ENCODE measurements at regions not wholly inside any gene's neighbourhood (a gene's known extent, or its start where the extent isn't known, plus 50 kb on each side); places are given as distances from the start of the nearest gene placed in this dataset.

GRCh38 chr12:60119327-60119726 lies 523.5 kb downstream of the SLC16A7 start:
- no peak for TF ChIP-seq CTCF (IDR thresholded peaks at IDR 0.05; ENCODE audit: low read depth, low read length, missing control alignments)
- H3K4me3 ChIP-seq (replicated peaks; ENCODE audit: low read depth, low read length), result no peak overlapping the region
- no peak for DNase-seq (ENCODE audit: extremely low read depth, low read depth)

- no peak overlapping the region for H3K4me3 ChIP-seq (replicated peaks; ENCODE audit: low read depth, low read length)
- no peak for TF ChIP-seq CTCF (IDR thresholded peaks at IDR 0.05; ENCODE audit: low read depth, low read length, missing control alignments)
- no peak for DNase-seq (ENCODE audit: extremely low read depth, low read depth)
Observed at GRCh38 chr12:60120199-60120598, 524.4 kb downstream of the SLC16A7 start.

GRCh38 chr12:60123557-60123956 lies 527.7 kb downstream of the SLC16A7 start:
- DNase-seq (ENCODE audit: extremely low read depth, low read depth), result no peak
- TF ChIP-seq CTCF (IDR thresholded peaks at IDR 0.05; ENCODE audit: low read depth, low read length, missing control alignments), result no peak
- H3K4me3 ChIP-seq (replicated peaks; ENCODE audit: low read depth, low read length), result no peak overlapping the region

- DNase-seq (ENCODE audit: extremely low read depth, low read depth), result no peak
- no peak for TF ChIP-seq CTCF (IDR thresholded peaks at IDR 0.05; ENCODE audit: low read depth, low read length, missing control alignments)
- H3K4me3 ChIP-seq (replicated peaks; ENCODE audit: low read depth, low read length), result no peak overlapping the region
Observed at GRCh38 chr12:60137513-60137912, 541.7 kb downstream of the SLC16A7 start.

GRCh38 chr12:60138526-60138925 lies 542.7 kb downstream of the SLC16A7 start:
- no peak for DNase-seq (ENCODE audit: extremely low read depth, low read depth)
- no peak for TF ChIP-seq CTCF (IDR thresholded peaks at IDR 0.05; ENCODE audit: low read depth, low read length, missing control alignments)
- H3K4me3 ChIP-seq (replicated peaks; ENCODE audit: low read depth, low read length), result no peak overlapping the region

- no peak overlapping the region for H3K4me3 ChIP-seq (replicated peaks; ENCODE audit: low read depth, low read length)
- no peak for TF ChIP-seq CTCF (IDR thresholded peaks at IDR 0.05; ENCODE audit: low read depth, low read length, missing control alignments)
- DNase-seq (ENCODE audit: extremely low read depth, low read depth), result no peak
Observed at GRCh38 chr12:60144395-60144794, 548.6 kb downstream of the SLC16A7 start.

GRCh38 chr12:60148109-60148508 lies 552.3 kb downstream of the SLC16A7 start:
- DNase-seq (ENCODE audit: extremely low read depth, low read depth), result peak; percentile 76
- no peak overlapping the region for H3K4me3 ChIP-seq (replicated peaks; ENCODE audit: low read depth, low read length)
- TF ChIP-seq CTCF (IDR thresholded peaks at IDR 0.05; ENCODE audit: low read depth, low read length, missing control alignments), result no peak

Measured in HFF-Myc (cell line).